KBM-7 (cell line): ENCODE measurements at regions not wholly inside any gene's neighbourhood (a gene's known extent, or its start where the extent isn't known, plus 50 kb on each side); places are given as distances from the start of the nearest gene placed in this dataset.

ENCODE experiments used
- DNase-seq: peaks from one replicate; pipeline ENCODE4 v3.0.0-alpha.2; 2015
- in situ Hi-C: fragments of 300-500 bp; cut with MboI; formaldehyde crosslinking; loops from 2 replicates; pipeline ENCODE4 v1.14.3; 2020; ENCODE audit warnings: low sequenced_read_pairs, low pct_unique_long_range_greater_than_20kb, mixed read lengths

- no peak for DNase-seq
- in situ Hi-C loops = no loop called here
These were observed 442.2 kb upstream of the CLINT1 start for GRCh38 chr5:158301186-158301585.

GRCh38 chr5:158300256-158300655, 441.3 kb upstream of the CLINT1 start:
- in situ Hi-C loops = no loop called here
- no peak for DNase-seq

- in situ Hi-C loops = no loop called here
- DNase-seq = no peak
These were observed 438.1 kb upstream of the CLINT1 start for GRCh38 chr5:158297002-158297527.

- DNase-seq = no peak
- in situ Hi-C loops = no loop called here
These were observed 435.8 kb upstream of the CLINT1 start for GRCh38 chr5:158294701-158295100.

- no peak for DNase-seq
- in situ Hi-C loops = no loop called here
These were observed 434.0 kb upstream of the CLINT1 start for GRCh38 chr5:158292981-158293380.

- no peak for DNase-seq
- in situ Hi-C loops = no loop called here
These were observed 431.0 kb upstream of the CLINT1 start for GRCh38 chr5:158289967-158290366.

- in situ Hi-C loops = no loop called here
- no peak for DNase-seq
These were observed 429.3 kb upstream of the CLINT1 start for GRCh38 chr5:158288272-158288657.

- in situ Hi-C loops = no loop called here
- DNase-seq = no peak
These were observed 428.8 kb upstream of the CLINT1 start for GRCh38 chr5:158287643-158288271.

- DNase-seq = no peak
- in situ Hi-C loops = no loop called here
These were observed 427.9 kb upstream of the CLINT1 start for GRCh38 chr5:158286827-158287226.

GRCh38 chr5:158285698-158286097, 426.8 kb upstream of the CLINT1 start:
- no peak for DNase-seq
- in situ Hi-C loops = no loop called here

GRCh38 chr5:158284242-158284641, 425.3 kb upstream of the CLINT1 start:
- no peak for DNase-seq

GRCh38 chr5:158283397-158283796, 424.5 kb upstream of the CLINT1 start:
- in situ Hi-C loops = no loop called here
- no peak for DNase-seq

More at GRCh38 chr5:158284242-158284641, 425.3 kb upstream of the CLINT1 start:
- in situ Hi-C loops = no loop called here

- in situ Hi-C loops = no loop called here
- DNase-seq = no peak
These were observed 419.4 kb upstream of the CLINT1 start for GRCh38 chr5:158278216-158278925.

- no peak for DNase-seq
- in situ Hi-C loops = no loop called here
These were observed 418.3 kb upstream of the CLINT1 start for GRCh38 chr5:158277276-158277675.

GRCh38 chr5:158276692-158277091, 417.7 kb upstream of the CLINT1 start:
- in situ Hi-C loops = no loop called here
- DNase-seq = no peak

GRCh38 chr5:158275511-158275910, 416.6 kb upstream of the CLINT1 start:
- in situ Hi-C loops = no loop called here
- DNase-seq = no peak

GRCh38 chr5:158273035-158273434, 414.1 kb upstream of the CLINT1 start:
- in situ Hi-C loops = no loop called here
- DNase-seq = no peak

GRCh38 chr5:158272409-158272808, 413.5 kb upstream of the CLINT1 start:
- DNase-seq = no peak
- in situ Hi-C loops = no loop called here

GRCh38 chr5:158270996-158271554, 412.1 kb upstream of the CLINT1 start:
- in situ Hi-C loops = no loop called here
- no peak for DNase-seq

- DNase-seq = no peak
- in situ Hi-C loops = no loop called here
These were observed 409.3 kb upstream of the CLINT1 start for GRCh38 chr5:158268286-158268685.
